ENCODE measurements at regions not wholly inside any gene's neighbourhood (a gene's known extent, or its start where the extent isn't known, plus 50 kb on each side); places are given as distances from the start of the nearest gene placed in this dataset.
"Not testable (repeated sequence)": the region's sequence is repeated elsewhere in the genome, so short reads cannot be mapped to it uniquely, and the experiment has no call there.

DNA sequence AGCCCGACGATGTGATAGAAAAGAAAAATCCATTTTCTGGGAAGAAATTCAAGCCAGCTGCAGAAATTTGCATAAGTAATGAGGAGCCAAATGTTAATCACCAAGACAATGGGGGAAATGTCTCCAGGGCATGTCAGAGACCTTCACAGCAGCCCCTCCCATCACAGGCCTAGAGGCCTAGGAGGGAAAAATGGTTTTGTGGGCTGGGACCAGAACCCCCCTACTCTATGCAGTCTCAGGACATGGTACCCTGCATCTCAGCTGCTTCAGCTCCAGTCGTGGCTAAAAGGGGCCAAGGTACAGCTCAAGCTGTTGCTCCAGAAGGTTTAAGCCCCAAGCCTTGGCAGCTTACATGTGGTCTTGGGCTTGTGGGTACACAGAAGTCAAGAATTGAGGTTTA, 155.5 kb upstream of the FOXQ1 start:
- intact Hi-C loops (cut with micrococcal nuclease), result not testable (repeated sequence)

DNA sequence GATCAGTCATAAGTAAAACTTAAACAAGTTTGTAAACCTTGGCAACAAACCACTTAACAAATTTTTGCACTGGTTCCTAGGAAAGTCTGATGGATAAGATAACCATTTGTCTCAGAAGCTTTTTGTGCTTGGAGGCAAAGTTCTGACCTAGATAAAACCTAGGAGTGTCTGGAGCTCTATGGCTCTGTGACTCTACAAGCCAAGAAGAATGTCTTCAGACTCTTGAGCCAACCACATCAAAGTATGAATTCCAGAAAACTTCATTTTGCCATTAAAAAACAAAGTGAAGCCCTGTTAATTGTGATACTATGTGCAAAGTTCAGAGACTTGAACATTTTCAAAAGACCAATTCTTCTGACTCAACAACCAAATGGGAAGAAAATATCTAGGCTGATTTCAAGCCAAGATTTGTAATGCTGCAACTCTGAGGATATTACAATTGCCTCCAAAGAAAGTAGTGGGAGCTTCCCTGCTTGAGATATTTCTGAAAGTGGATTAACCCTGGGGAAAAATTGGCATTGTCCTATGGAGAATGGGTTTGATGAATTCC, 158.1 kb upstream of the FOXQ1 start:
- intact Hi-C loops (cut with micrococcal nuclease), result no loop called here

DNA sequence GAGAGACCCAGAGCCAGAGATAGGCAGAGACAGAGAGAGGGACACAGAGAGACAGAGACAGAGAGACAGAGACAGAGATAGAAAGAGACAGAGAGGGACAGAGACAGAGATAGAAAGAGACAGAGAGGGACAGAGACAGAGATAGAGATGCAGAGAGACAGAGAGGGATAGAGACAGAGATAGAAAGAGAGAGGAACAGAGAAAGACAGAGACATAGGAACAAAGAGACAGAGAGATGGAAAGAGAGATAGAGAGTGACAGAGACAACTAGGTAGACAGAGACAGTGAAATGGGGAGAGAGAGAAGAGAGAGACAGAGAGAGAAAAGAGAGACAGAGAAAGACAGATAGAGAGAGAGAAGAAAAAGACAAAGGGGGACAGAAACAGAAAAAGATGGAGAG, 165.4 kb upstream of the FOXQ1 start:
- intact Hi-C loops (cut with micrococcal nuclease), result no loop called here

DNA sequence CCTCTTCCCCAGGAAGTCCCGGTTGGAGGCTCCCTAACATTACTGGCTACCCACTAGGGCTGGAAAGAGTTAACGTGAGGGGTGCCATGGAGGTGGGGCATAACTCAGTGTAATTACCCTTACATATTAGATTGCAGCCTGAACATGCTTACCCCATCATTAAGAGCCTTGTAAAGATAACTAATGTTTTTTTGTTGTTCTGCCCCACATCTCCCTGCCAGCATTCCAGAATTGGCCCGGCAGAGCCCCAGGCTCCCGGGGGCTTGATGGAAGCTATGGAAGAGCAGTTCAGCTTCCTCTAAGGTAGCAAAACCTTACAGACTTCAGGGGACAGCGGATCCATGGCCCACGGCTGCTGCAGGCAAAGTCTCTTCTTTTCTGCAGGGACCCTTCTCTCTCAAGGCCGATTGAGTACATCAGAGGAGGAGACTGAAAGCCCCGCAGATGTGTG, 166.1 kb upstream of the FOXQ1 start:
- intact Hi-C loops (cut with micrococcal nuclease), result no loop called here

DNA sequence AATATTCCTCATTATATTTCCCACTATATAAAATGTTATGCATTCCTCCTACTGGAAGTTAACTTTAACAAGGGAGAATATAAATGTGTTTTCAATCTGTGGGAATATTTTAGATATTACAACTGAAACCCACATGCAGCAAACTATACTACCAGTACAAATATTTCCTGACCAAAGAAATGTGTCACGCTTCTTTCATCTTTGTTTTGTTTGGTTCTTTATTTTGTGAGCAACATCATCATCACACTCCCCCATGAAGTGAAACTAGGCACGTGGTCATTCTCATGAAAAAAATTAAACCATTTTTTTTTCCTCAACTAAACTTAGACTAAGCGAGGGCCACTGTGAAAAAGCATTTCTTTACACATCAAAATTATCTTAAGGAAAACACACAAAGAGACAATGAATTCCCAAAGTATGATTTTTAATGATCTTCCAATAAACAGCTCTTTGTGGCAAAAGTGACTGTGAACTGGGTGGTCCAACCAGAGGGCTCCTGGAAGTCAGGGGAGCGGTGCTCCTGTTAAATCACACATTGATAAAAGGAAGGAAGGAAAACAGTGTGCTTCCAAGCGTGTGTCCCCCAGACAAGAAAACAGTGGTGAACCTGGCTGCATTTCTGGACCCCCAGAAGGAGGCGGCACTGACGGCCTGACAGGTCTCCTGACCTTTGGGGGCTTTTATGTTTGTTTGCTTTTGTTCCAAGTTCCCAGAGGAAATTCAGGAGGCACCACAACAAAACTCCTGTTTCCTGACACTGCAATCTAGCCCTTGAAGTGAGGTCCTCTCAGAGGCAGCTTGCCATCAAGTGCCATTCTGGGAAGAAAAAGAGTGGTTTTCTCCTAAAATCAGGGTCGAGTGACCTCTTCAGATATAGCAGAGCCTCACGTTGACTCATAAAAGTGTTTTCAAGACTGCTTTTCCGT, 166.8 kb upstream of the FOXQ1 start:
- intact Hi-C loops (cut with micrococcal nuclease), result no loop called here

DNA sequence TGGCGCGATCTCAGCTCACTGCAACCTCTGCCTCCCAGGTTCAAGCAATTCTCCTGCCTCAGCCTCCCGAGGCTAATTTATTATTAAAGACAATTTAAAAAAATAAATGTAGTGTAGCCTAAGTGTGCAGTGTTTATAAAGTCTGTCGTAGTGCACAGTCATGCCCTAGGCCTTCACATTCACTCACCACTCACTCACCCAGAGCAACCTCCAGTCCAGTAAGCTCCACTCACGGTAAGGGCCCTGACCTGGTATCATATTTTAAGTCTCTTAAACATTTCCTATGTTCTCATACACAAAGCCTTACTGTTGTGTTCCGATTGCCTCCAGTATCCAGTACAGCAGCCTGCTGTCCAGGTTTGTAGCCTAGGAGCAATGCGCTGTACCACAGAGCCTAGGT, 168.2 kb upstream of the FOXQ1 start:
- intact Hi-C loops (cut with micrococcal nuclease), result no loop called here

DNA sequence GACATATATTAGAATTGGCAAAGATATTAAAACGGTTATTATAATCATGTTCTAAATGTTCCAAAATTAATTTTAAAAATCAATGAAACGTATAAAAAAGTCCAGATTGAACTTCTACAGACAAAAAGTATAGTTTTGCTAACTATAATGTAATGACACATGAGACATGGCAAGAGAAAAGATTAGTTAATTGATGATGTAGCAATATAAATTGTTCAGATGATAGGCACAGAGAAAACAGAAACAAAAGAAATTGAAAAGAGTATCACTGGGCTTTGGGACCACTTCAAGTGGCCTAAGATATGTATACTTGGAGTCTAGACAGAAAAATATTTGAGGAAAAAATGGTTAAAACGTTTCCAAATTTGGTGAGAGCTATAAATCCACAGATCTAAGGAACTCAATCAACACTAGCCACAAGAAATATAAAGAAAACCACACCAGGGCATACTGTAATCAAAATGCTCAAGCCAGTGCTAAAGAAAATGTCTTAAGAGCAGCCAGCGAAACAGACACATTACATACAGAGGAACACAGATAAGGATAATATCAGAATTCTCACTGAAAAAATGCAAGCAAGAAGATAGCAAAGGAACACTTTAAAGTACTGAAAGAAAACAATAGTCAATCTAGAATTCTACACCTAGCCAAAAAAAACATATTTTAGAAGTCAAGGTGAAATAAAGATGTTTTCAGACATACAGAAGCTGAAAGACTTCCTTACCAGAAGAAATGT, 172.6 kb upstream of the FOXQ1 start:
- intact Hi-C loops (cut with micrococcal nuclease), result no loop called here

DNA sequence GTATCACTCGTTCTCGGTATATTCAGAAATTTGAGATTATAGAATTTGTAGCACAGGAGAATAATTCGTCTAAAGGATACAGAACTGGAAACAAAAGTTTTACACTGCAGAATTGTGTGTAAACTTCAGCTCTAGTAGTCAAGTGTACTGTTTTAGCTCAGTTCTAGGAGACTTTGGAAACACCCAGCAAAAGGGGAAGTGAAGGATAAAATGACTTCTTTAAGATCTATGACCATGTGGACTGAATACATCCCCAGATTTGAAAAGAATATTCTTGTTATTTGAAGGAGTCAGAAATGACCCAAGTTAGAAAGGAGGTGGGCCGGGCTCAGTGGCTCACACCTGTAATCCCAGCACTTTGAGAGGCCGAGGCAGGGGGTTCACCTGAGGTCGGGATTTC, 174.0 kb upstream of the FOXQ1 start:
- intact Hi-C loops (cut with micrococcal nuclease), result no loop called here

DNA sequence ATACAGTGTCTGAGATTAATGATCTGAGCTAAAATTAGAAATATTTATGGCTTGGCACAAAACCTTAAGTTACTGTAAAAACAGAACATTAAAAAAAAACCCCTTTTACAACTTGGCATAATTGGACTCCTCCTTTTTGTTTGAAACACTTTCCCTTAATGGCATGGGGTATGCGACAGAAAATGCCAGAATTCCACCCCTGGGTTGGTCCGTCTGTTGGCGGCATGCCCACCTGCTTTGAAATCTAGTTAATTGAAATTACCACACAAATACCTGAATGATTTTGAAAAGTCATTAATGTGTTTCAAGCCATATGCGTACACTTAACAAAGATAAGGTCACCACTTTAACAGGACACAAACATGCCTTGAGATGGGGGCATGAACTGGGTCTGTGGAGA, 175.1 kb upstream of the FOXQ1 start:
- intact Hi-C loops (cut with micrococcal nuclease), result no loop called here

DNA sequence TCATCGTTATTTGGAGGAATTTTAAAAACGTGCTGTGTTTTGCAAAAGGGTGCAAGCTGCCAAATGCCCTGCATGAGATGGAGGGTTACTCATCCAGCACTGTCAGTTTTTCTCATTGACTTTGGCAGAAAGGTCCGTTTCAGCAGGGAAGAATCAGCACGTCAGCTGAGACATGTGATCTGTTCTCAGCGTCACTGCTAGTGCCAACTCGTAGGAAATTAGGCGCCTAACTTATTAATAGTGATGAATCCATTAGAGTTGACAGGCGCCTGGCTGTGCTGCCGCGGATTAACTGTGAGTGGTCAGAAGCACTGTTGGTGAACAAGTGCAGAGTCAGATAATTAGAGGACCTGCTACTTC, 175.5 kb upstream of the FOXQ1 start:
- intact Hi-C loops (cut with micrococcal nuclease), result no loop called here

DNA sequence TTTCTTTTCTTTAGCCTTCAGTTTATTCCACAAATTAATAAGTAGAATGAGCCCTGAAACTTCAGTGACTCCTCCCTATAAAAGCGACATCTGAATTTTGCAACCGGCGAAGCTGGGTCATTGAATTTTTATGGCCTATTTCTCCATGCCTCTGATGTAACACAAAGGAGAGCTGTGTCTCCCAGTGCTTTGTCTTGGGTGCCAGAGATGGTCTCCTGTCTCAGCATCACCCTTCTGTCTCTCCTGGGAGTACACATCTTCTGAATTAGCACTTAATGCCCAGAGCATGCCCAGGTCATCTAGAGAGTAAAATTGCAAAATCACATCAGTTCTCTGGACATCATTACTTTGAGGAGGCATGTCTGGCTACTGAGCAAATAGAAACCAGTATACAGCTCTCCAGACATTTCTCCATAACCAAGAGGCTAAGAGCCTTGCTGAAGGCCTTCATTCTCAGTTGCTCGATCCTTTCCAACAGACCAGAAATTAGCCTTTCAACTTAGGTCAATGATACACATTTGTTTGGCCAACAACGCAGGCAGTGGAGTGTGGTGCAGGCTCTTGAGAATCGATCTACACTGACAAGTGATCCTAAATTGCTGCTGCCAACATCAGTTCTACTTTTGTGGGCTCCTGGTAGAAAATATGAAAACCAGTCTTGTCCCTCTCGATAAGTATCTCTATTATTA, 176.0 kb upstream of the FOXQ1 start:
- intact Hi-C loops (cut with micrococcal nuclease), result no loop called here

DNA sequence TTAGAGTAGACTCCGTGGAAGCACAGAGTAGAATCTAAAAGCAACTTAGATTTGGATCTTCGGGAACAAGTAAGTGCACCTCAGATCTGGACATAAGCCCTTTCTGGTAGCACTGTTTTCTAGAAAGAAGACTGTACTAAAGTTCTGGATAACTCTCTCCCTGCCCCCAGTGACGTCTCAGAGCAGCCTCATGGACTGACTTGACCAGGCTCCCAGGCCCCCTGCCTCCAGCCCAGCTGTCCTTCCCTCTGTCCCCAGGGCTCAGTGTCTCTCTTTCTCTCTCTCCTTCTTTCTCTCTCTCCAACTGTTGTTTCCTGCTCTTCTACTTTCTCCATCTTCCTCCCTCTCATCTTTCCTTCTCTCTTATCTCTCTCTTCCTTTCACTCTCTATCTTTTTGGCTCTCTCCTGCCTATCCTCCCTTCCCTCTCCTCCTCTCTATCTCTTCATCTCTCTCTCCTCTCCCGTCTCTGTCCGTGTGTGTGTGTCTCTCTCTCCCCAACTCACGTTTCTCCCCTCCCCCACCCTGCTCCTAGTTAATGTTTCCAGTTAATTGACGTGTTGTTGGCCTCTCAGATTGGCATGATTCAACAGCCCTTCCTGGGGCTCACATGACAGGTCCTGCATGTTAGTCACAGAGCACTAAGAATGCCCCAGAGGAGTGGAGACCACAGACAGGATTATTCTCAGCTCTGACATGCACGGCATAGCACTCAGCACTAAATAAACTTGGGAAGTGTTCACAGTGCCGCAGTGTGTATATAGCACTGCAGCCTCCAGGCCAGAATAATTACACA, 180.4 kb upstream of the FOXQ1 start:
- intact Hi-C loops (cut with micrococcal nuclease), result no loop called here

DNA sequence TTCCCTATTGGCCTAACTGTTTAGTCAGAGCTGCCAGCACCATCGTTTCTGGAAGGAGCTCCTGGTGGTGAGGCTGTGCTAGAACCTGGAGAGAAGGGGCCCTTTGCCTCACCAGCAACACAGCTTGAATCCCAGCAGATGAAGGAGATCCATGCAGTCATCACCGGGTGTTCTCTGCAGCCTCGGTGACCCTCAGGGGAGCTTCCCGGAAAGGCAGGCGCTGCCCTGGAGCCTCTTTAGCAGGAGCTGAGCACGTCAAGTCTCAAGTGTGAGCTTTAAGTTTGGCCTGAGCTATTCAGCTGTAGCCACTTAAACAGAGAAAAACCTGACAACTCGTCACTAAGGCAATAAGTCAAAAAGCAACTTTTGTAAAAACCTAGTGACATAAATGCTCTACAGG, 181.2 kb upstream of the FOXQ1 start:
- intact Hi-C loops (cut with micrococcal nuclease), result no loop called here

DNA sequence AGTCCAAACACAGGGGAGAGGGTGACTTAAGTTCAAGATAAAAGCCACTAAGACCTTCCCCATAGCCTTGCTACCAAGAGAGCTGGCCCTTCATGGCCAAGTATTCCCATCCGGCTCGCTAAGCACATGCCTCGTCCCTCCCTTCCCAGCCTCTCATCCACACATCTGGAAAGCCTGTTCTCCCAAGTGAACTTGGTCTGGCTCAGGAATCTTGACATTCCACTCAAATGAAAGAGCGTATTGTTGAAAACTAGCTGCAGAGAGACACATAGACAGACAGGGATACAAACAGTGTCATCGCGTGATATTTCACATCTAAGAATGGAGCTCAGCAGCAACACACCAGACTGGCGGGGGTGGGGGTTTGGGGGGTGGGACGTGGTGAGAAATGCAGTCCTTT, 182.8 kb upstream of the FOXQ1 start:
- intact Hi-C loops (cut with micrococcal nuclease), result no loop called here

DNA sequence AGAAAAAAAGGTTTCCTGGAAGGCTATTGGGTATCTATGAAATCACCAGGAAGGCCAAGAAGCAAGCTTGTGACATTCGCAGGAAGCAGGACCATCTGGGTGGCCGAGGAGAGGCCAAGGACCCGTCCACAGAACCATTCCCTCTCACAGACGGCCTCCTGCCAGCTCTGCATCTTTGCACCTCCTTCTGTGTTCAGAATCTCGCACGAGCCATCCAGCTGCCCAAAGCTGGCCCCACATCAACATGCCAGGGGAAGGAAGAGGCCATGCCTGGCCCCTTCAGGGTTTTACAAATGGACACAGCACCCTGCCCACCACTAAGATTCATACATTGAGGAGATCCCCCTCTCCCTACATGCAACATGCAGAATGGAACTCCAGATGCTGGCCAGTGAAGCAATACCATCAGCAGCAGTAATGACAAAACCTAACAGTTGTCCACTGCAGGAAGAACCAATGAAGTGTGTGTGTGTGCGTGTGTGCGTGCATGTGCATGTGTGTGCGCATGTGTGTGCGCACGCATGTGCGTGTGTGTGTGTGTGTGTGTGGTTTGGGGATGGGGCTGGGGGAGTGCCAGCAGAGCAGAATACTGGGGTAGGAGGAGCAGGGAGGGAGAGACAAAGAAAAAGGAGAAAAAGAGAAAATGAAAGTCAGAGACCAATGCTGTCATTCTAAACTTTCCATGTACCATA, 184.2 kb upstream of the FOXQ1 start:
- intact Hi-C loops (cut with micrococcal nuclease), result no loop called here

DNA sequence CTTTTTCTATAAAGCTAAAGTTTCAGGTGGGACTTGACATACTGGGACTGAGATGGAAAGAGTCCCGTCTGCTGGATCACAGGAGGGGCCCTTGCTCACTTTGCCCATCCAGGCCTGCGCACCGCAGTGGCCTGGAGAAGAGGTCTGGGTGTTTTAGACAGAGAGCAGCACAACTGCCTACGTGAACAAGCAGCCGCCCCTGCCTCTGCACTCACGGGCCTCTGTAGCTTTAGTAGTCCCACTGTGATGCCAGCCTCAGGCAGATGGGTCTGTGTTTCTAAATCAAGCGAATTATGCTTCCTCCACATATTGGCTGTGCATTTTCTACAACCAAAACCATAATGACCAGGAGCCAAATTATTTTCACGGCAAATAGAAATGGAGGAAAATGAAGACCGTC, 184.8 kb upstream of the FOXQ1 start:
- intact Hi-C loops (cut with micrococcal nuclease), result no loop called here

DNA sequence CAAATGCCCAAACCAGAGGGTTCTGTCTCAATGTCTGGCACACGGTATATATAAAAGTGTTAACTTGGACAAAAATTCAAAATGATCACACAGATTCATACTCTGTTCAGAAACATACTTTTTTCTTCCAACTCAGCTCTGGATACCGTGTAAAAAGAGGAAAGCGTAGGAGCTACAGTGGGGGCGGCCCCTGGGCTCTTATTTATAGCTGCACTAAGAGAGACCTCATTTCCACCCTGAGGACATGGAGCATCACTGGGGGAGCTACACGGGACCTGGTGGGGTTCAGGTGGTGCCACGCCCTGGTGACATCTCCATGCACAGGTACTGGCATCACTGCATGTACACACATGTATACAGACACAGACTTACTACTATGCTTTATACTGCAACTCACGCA, 185.9 kb upstream of the FOXQ1 start:
- intact Hi-C loops (cut with micrococcal nuclease), result no loop called here

DNA sequence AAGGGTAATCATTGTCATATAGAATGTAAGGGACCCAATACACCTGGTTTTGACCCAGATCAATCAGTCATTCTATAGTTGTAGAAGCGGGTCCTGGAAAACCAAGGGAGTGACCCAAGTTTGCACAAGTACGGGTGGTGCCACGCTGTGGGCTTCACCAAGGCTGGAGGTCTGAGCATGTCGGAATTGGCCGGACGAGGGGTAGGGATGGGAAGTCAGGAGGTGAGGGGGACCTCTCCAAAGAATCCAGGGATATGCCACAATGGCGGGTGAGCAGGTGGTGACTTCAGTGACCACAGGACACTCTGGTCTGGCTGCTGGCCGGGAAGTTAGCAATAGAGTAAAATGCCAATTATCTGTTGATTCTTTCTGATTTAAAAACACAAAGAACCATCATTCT, 186.6 kb upstream of the FOXQ1 start:
- intact Hi-C loops (cut with micrococcal nuclease), result no loop called here

DNA sequence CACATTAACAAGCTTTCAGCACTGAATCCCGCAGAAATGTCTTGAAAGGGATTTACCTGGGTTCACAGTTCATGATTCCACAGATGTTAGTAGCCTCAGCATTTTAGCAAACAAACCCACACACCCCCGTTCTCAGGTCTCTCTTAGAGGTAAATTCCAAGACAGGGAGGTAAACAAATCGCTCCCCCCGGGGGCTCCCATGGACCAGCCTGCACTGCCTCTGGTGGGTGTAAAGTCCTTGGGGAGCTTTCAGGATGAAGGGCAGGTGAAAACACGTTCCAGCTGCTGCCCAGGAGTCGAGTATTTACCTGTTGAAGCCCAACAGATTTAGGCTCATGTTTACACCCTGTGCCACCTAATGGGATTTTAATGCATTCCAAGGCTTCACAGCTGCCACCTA, 187.0 kb upstream of the FOXQ1 start:
- intact Hi-C loops (cut with micrococcal nuclease), result no loop called here

All from T-helper 2 cell treated with Interferon-gamma antibody and Interleukin-4, amounts not matched to agents 100 ng/mL and 5 ng/mL, for 36 hours (primary cell).